Activated naive CD8-positive, alpha-beta T cell treated with anti-CD3 and anti-CD28 coated beads for 36 hours (primary cell): ENCODE measurements at regions not wholly inside any gene's neighbourhood (a gene's known extent, or its start where the extent isn't known, plus 50 kb on each side); places are given as distances from the start of the nearest gene placed in this dataset.

Source experiments
- DNase-seq: peaks from one replicate; pipeline ENCODE4 v3.0.0; 2021
- H3K27ac Mint-ChIP-seq: one replicate; pipeline ENCODE4 v1.8.0; 2022; ENCODE audit warnings: mild to moderate bottlenecking, moderate library complexity, mixed read lengths
- H3K27me3 Mint-ChIP-seq: one replicate; pipeline ENCODE4 v1.8.0; 2022; ENCODE audit warnings: mild to moderate bottlenecking, mixed read lengths
- H3K36me3 Mint-ChIP-seq: one replicate; pipeline ENCODE4 v1.8.0; 2021; ENCODE audit warnings: mild to moderate bottlenecking, mixed read lengths
- H3K4me1 Mint-ChIP-seq: one replicate; pipeline ENCODE4 v1.8.0; 2021; ENCODE audit warnings: mixed read lengths
- H3K4me3 Mint-ChIP-seq: one replicate; pipeline ENCODE4 v1.8.0; 2022; ENCODE audit warnings: mild to moderate bottlenecking, moderate library complexity, mixed read lengths
- H3K9me3 Mint-ChIP-seq: one replicate; pipeline ENCODE4 v1.8.0; 2022; ENCODE audit warnings: mixed read lengths

- Mint-ChIP-seq H3K36me3 (no peaks in the 10 kb centered on the region), H3K4me1 (no peaks in the 10 kb centered on the region), H3K27ac (no peak overlapping the region), H3K27me3 (no peaks in the 10 kb centered on the region), H3K9me3 (no peaks in the 10 kb centered on the region), H3K4me3 (no peak overlapping the region)
- no peak for DNase-seq
These were observed 157.9 kb downstream of the MAGEB5 start for GRCh38 chrX:26373829-26374228.

- no peak for DNase-seq
- no peaks in the 10 kb centered on the region for H3K36me3 Mint-ChIP-seq
- H3K27me3 Mint-ChIP-seq: no peaks in the 10 kb centered on the region
- no peaks in the 10 kb centered on the region for H3K4me1 Mint-ChIP-seq
- H3K27ac Mint-ChIP-seq: no peak overlapping the region
- no peak overlapping the region for H3K4me3 Mint-ChIP-seq
- H3K9me3 Mint-ChIP-seq: no peaks in the 10 kb centered on the region
These were observed 137.0 kb downstream of the MAGEB5 start for GRCh38 chrX:26352891-26353430.

- DNase-seq: no peak
- H3K4me3 Mint-ChIP-seq: no peak overlapping the region
- no peaks in the 10 kb centered on the region for H3K27me3 Mint-ChIP-seq
- H3K36me3 Mint-ChIP-seq: no peaks in the 10 kb centered on the region
- H3K27ac Mint-ChIP-seq: no peak overlapping the region
- H3K4me1 Mint-ChIP-seq: no peaks in the 10 kb centered on the region
- H3K9me3 Mint-ChIP-seq: no peaks in the 10 kb centered on the region
These were observed 131.2 kb downstream of the MAGEB5 start for GRCh38 chrX:26347171-26347570.

- H3K36me3 Mint-ChIP-seq: peaks cover 1% of the 10 kb centered on the region
- H3K9me3 Mint-ChIP-seq: peaks cover 6% of the 10 kb centered on the region
- DNase-seq: no peak
- no peaks in the 10 kb centered on the region for H3K4me1 Mint-ChIP-seq
- no peak overlapping the region for H3K4me3 Mint-ChIP-seq
- H3K27ac Mint-ChIP-seq: no peak overlapping the region
- H3K27me3 Mint-ChIP-seq: no peaks in the 10 kb centered on the region
These were observed 118.3 kb downstream of the MAGEB5 start for GRCh38 chrX:26334232-26334631.

GRCh38 chrX:26328608-26329319, 112.8 kb downstream of the MAGEB5 start:
- no peaks in the 10 kb centered on the region for H3K27me3 Mint-ChIP-seq
- H3K4me3 Mint-ChIP-seq: no peak overlapping the region
- peaks cover 2% of the 10 kb centered on the region for H3K9me3 Mint-ChIP-seq
- no peak for DNase-seq
- H3K36me3 Mint-ChIP-seq: no peaks in the 10 kb centered on the region
- no peak overlapping the region for H3K27ac Mint-ChIP-seq
- H3K4me1 Mint-ChIP-seq: no peaks in the 10 kb centered on the region

GRCh38 chrX:26309262-26309661, 93.3 kb downstream of the MAGEB5 start:
- Mint-ChIP-seq H3K4me3 (no peak overlapping the region), H3K4me1 (no peaks in the 10 kb centered on the region), H3K27me3 (no peaks in the 10 kb centered on the region), H3K9me3 (peaks cover 1% of the 10 kb centered on the region), H3K36me3 (no peaks in the 10 kb centered on the region), H3K27ac (no peak overlapping the region)
- DNase-seq: no peak

- H3K4me3 Mint-ChIP-seq: no peak overlapping the region
- H3K9me3 Mint-ChIP-seq: peaks cover 1% of the 10 kb centered on the region
- H3K27me3 Mint-ChIP-seq: no peaks in the 10 kb centered on the region
- no peak overlapping the region for H3K27ac Mint-ChIP-seq
- no peaks in the 10 kb centered on the region for H3K4me1 Mint-ChIP-seq
- no peaks in the 10 kb centered on the region for H3K36me3 Mint-ChIP-seq
- DNase-seq: no peak
These were observed 79.5 kb downstream of the MAGEB5 start for GRCh38 chrX:26295425-26295824.

- Mint-ChIP-seq H3K27ac (no peak overlapping the region), H3K27me3 (no peaks in the 10 kb centered on the region), H3K9me3 (peaks cover 1% of the 10 kb centered on the region), H3K36me3 (no peaks in the 10 kb centered on the region), H3K4me1 (no peaks in the 10 kb centered on the region), H3K4me3 (no peak overlapping the region)
- no peak for DNase-seq
These were observed 70.9 kb downstream of the MAGEB5 start for GRCh38 chrX:26286836-26287235.
